ENCODE measurements at regions not wholly inside any gene's neighbourhood (a gene's known extent, or its start where the extent isn't known, plus 50 kb on each side); places are given as distances from the start of the nearest gene placed in this dataset.

DNA sequence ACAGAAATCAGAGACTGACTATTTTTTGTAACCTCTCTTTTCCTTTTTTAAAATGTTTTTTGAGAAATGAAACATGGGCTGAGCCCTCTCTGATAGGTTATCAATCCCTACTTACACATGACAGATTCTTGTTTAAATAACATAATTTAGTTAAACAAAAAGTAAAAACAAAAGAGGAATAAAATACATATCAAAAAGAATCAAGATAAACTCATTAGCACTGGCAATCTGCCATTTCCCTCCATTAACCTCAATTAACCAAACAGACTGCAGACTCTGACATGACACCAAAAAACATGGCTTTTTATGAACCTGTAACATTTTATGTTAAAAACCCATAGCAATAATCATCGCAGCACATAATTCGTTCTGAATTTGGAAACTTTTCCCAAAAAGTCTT is 284.4 kb upstream of the MTNR1B start:
- no peak for TF ChIP-seq POLR2AphosphoS5 (IDR thresholded peaks at IDR 0.05; ENCODE audit: borderline replicate concordance, low read depth, low read length)
- no peak for TF ChIP-seq EZH2 (IDR thresholded peaks at IDR 0.05)

Measured in SK-N-MC (cell line).